ENCODE measurements at regions not wholly inside any gene's neighbourhood (a gene's known extent, or its start where the extent isn't known, plus 50 kb on each side); places are given as distances from the start of the nearest gene placed in this dataset.
"Not testable (repeated sequence)": the region's sequence is repeated elsewhere in the genome, so short reads cannot be mapped to it uniquely, and the experiment has no call there.

GRCh38 chr19:28130881-28131280, 1082.1 kb downstream of the UQCRFS1 start:
- DNase-seq; H3K4me3 Mint-ChIP-seq; H3K36me3 Mint-ChIP-seq (ENCODE audit: low read depth); H3K27ac Mint-ChIP-seq; H3K9me3 Mint-ChIP-seq; intact Hi-C loops (cut with micrococcal nuclease); H3K4me1 Mint-ChIP-seq; H3K27me3 Mint-ChIP-seq: not testable (repeated sequence)

- Mint-ChIP-seq H3K9me3 (peaks cover 9% of the 10 kb centered on the region), H3K4me3 (no peak overlapping the region), H3K27ac (no peak overlapping the region), H3K4me1 (no peaks in the 10 kb centered on the region), H3K27me3 (no peaks in the 10 kb centered on the region), H3K36me3 (ENCODE audit: low read depth) (no peaks in the 10 kb centered on the region)
- no peak for DNase-seq
- intact Hi-C loops (cut with micrococcal nuclease) = no loop called here
Measured at GRCh38 chr19:28130066-28130511, 1082.9 kb downstream of the UQCRFS1 start.

- Mint-ChIP-seq H3K4me3 (no peak overlapping the region), H3K4me1 (no peaks in the 10 kb centered on the region), H3K27ac (no peak overlapping the region), H3K36me3 (ENCODE audit: low read depth) (no peaks in the 10 kb centered on the region), H3K27me3 (no peaks in the 10 kb centered on the region), H3K9me3 (peaks cover 9% of the 10 kb centered on the region)
- no peak for DNase-seq
- intact Hi-C loops (cut with micrococcal nuclease) = no loop called here
Measured at GRCh38 chr19:28128341-28128740, 1084.6 kb downstream of the UQCRFS1 start.

- no peak for DNase-seq
- Mint-ChIP-seq H3K4me3 (no peak overlapping the region), H3K9me3 (peaks cover 5% of the 10 kb centered on the region), H3K36me3 (ENCODE audit: low read depth) (no peaks in the 10 kb centered on the region), H3K27me3 (no peaks in the 10 kb centered on the region), H3K27ac (no peak overlapping the region), H3K4me1 (no peaks in the 10 kb centered on the region)
- intact Hi-C loops (cut with micrococcal nuclease) = no loop called here
Measured at GRCh38 chr19:28126135-28126898, 1086.6 kb downstream of the UQCRFS1 start.

- Mint-ChIP-seq H3K9me3 (peaks cover 6% of the 10 kb centered on the region), H3K4me1 (no peaks in the 10 kb centered on the region), H3K27me3 (no peaks in the 10 kb centered on the region), H3K4me3 (no peak overlapping the region), H3K36me3 (ENCODE audit: low read depth) (no peaks in the 10 kb centered on the region), H3K27ac (no peak overlapping the region)
- intact Hi-C loops (cut with micrococcal nuclease) = no loop called here
- DNase-seq = no peak
Measured at GRCh38 chr19:28122734-28123133, 1090.2 kb downstream of the UQCRFS1 start.

- no peak overlapping the region for H3K27ac Mint-ChIP-seq
- no peaks in the 10 kb centered on the region for H3K36me3 Mint-ChIP-seq (ENCODE audit: low read depth)
- no peak overlapping the region for H3K4me3 Mint-ChIP-seq
- no peaks in the 10 kb centered on the region for H3K27me3 Mint-ChIP-seq
- H3K4me1 Mint-ChIP-seq = no peaks in the 10 kb centered on the region
- no peak for DNase-seq
- peaks cover 5% of the 10 kb centered on the region for H3K9me3 Mint-ChIP-seq
- intact Hi-C loops (cut with micrococcal nuclease) = no loop called here
Measured at GRCh38 chr19:28118235-28118634, 1094.7 kb downstream of the UQCRFS1 start.

GRCh38 chr19:28117143-28117542, 1095.8 kb downstream of the UQCRFS1 start:
- Mint-ChIP-seq H3K4me1 (no peaks in the 10 kb centered on the region), H3K27ac (no peak overlapping the region), H3K36me3 (ENCODE audit: low read depth) (no peaks in the 10 kb centered on the region), H3K9me3 (peaks cover 5% of the 10 kb centered on the region), H3K4me3 (no peak overlapping the region), H3K27me3 (no peaks in the 10 kb centered on the region)
- DNase-seq = no peak
- intact Hi-C loops (cut with micrococcal nuclease) = no loop called here

GRCh38 chr19:28116379-28116778, 1096.6 kb downstream of the UQCRFS1 start:
- intact Hi-C loops (cut with micrococcal nuclease); H3K9me3 Mint-ChIP-seq; H3K36me3 Mint-ChIP-seq (ENCODE audit: low read depth); H3K4me1 Mint-ChIP-seq; H3K4me3 Mint-ChIP-seq; DNase-seq; H3K27ac Mint-ChIP-seq; H3K27me3 Mint-ChIP-seq: not testable (repeated sequence)

- Mint-ChIP-seq H3K4me3 (no peak overlapping the region), H3K4me1 (no peaks in the 10 kb centered on the region), H3K9me3 (no peaks in the 10 kb centered on the region), H3K27ac (no peak overlapping the region), H3K27me3 (no peaks in the 10 kb centered on the region), H3K36me3 (ENCODE audit: low read depth) (no peaks in the 10 kb centered on the region)
- DNase-seq = no peak
- intact Hi-C loops (cut with micrococcal nuclease) = no loop called here
Measured at GRCh38 chr19:28103921-28104320, 1109.0 kb downstream of the UQCRFS1 start.

GRCh38 chr19:28084659-28085157, 1128.2 kb downstream of the UQCRFS1 start:
- H3K4me1 Mint-ChIP-seq; intact Hi-C loops (cut with micrococcal nuclease); DNase-seq: not testable (repeated sequence)

GRCh38 chr19:28076628-28077027, 1136.3 kb downstream of the UQCRFS1 start:
- Mint-ChIP-seq H3K9me3 (no peaks in the 10 kb centered on the region), H3K4me1 (no peaks in the 10 kb centered on the region), H3K27me3 (no peaks in the 10 kb centered on the region), H3K27ac (no peak overlapping the region), H3K36me3 (ENCODE audit: low read depth) (no peaks in the 10 kb centered on the region), H3K4me3 (no peak overlapping the region)
- no peak for DNase-seq
- intact Hi-C loops (cut with micrococcal nuclease) = no loop called here

More at GRCh38 chr19:28084659-28085157, 1128.2 kb downstream of the UQCRFS1 start:
- not testable (repeated sequence) for H3K27me3 Mint-ChIP-seq; H3K27ac Mint-ChIP-seq; H3K36me3 Mint-ChIP-seq (ENCODE audit: low read depth); H3K4me3 Mint-ChIP-seq; H3K9me3 Mint-ChIP-seq

GRCh38 chr19:28075229-28075628, 1137.7 kb downstream of the UQCRFS1 start:
- H3K4me3 Mint-ChIP-seq = no peak overlapping the region
- H3K27ac Mint-ChIP-seq = no peak overlapping the region
- no peaks in the 10 kb centered on the region for H3K36me3 Mint-ChIP-seq (ENCODE audit: low read depth)
- DNase-seq = no peak
- H3K27me3 Mint-ChIP-seq = no peaks in the 10 kb centered on the region
- intact Hi-C loops (cut with micrococcal nuclease) = no loop called here
- H3K4me1 Mint-ChIP-seq = no peaks in the 10 kb centered on the region
- no peaks in the 10 kb centered on the region for H3K9me3 Mint-ChIP-seq

- no peaks in the 10 kb centered on the region for H3K9me3 Mint-ChIP-seq
- no peak overlapping the region for H3K27ac Mint-ChIP-seq
- H3K4me3 Mint-ChIP-seq = no peak overlapping the region
- DNase-seq = no peak
- no peaks in the 10 kb centered on the region for H3K36me3 Mint-ChIP-seq (ENCODE audit: low read depth)
- H3K4me1 Mint-ChIP-seq = no peaks in the 10 kb centered on the region
- no peaks in the 10 kb centered on the region for H3K27me3 Mint-ChIP-seq
- intact Hi-C loops (cut with micrococcal nuclease) = no loop called here
Measured at GRCh38 chr19:28074773-28075172, 1138.2 kb downstream of the UQCRFS1 start.

- H3K27ac Mint-ChIP-seq = no peak overlapping the region
- no peak overlapping the region for H3K4me3 Mint-ChIP-seq
- no peaks in the 10 kb centered on the region for H3K27me3 Mint-ChIP-seq
- H3K36me3 Mint-ChIP-seq (ENCODE audit: low read depth) = no peaks in the 10 kb centered on the region
- intact Hi-C loops (cut with micrococcal nuclease) = no loop called here
- no peaks in the 10 kb centered on the region for H3K9me3 Mint-ChIP-seq
- H3K4me1 Mint-ChIP-seq = no peaks in the 10 kb centered on the region
- no peak for DNase-seq
Measured at GRCh38 chr19:28067882-28068281, 1145.1 kb downstream of the UQCRFS1 start.

- Mint-ChIP-seq H3K4me1 (no peaks in the 10 kb centered on the region), H3K4me3 (no peak overlapping the region), H3K36me3 (ENCODE audit: low read depth) (no peaks in the 10 kb centered on the region), H3K27me3 (no peaks in the 10 kb centered on the region), H3K9me3 (no peaks in the 10 kb centered on the region), H3K27ac (no peak overlapping the region)
- intact Hi-C loops (cut with micrococcal nuclease) = no loop called here
- DNase-seq = no peak
Measured at GRCh38 chr19:28066988-28067387, 1146.0 kb downstream of the UQCRFS1 start.

All from activated CD4-positive, alpha-beta T cell treated with anti-CD3 and anti-CD28 coated beads, Interleukin-2, amount 10 ng/mL, durations not matched to agents 24 days and 14 days (primary cell).